BLaER1 (cell line): ENCODE measurements at regions not wholly inside any gene's neighbourhood (a gene's known extent, or its start where the extent isn't known, plus 50 kb on each side); places are given as distances from the start of the nearest gene placed in this dataset.

Experiments
- H3K27ac ChIP-seq: shearing (Covaris generic); formaldehyde crosslinking; 2 replicates; pipeline ENCODE4 v1.8.1; 2022
- H3K27me3 ChIP-seq: shearing (Covaris generic); formaldehyde crosslinking; 2 replicates; pipeline ENCODE4 v1.8.1; 2022
- H3K36me3 ChIP-seq: shearing (Covaris generic); formaldehyde crosslinking; 2 replicates; pipeline ENCODE4 v1.8.1; 2022
- H3K4me1 ChIP-seq: shearing (Covaris generic); formaldehyde crosslinking; 2 replicates; pipeline ENCODE4 v1.8.1; 2022
- H3K4me2 ChIP-seq: shearing (Covaris generic); formaldehyde crosslinking; 2 replicates; pipeline ENCODE4 v1.8.1; 2022
- H3K4me3 ChIP-seq: shearing (Covaris generic); formaldehyde crosslinking; 2 replicates; pipeline ENCODE4 v1.8.1; 2022
- H3K9ac ChIP-seq: shearing (Covaris generic); formaldehyde crosslinking; 2 replicates; pipeline ENCODE4 v1.8.1; 2022
- H3K9me3 ChIP-seq: shearing (Covaris generic); formaldehyde crosslinking; 2 replicates; pipeline ENCODE4 v1.8.1; 2022
- H4K20me1 ChIP-seq: shearing (Covaris generic); formaldehyde crosslinking; 2 replicates; pipeline ENCODE4 v1.8.1; 2022
- Cebpa-rat ChIP-seq: shearing (Covaris generic); IDR thresholded peaks from 2 replicates; pipeline ENCODE4 v1.8.1; 2022

GRCh38 chr5:142421228-142421617, 96.4 kb upstream of the SPRY4 start:
- Histone ChIP-seq H3K27me3 (no peaks in the 10 kb centered on the region), H3K9me3 (peaks cover 14% of the 10 kb centered on the region), H3K36me3 (no peaks in the 10 kb centered on the region), H3K4me2 (peak overlapping the region; percentile 70), H3K27ac (peak overlapping the region; percentile 56), H3K4me1 (peaks cover 64% of the 10 kb centered on the region), H3K9ac (no peak overlapping the region), H4K20me1 (no peaks in the 10 kb centered on the region), H3K4me3 (no peak overlapping the region)
- TF ChIP-seq Cebpa-rat: no peak

GRCh38 chr5:142420561-142421227, 95.9 kb upstream of the SPRY4 start:
- peak overlapping the region; percentile 70 for H3K4me2 ChIP-seq
- TF ChIP-seq Cebpa-rat: no peak
- H4K20me1 ChIP-seq: no peaks in the 10 kb centered on the region

GRCh38 chr5:142412581-142412980, 87.8 kb upstream of the SPRY4 start:
- no peaks in the 10 kb centered on the region for H3K27me3 ChIP-seq
- no peak overlapping the region for H3K27ac ChIP-seq
- H3K4me1 ChIP-seq: peaks cover 33% of the 10 kb centered on the region
- no peak for TF ChIP-seq Cebpa-rat
- no peaks in the 10 kb centered on the region for H3K36me3 ChIP-seq
- no peak overlapping the region for H3K4me3 ChIP-seq
- no peaks in the 10 kb centered on the region for H4K20me1 ChIP-seq
- no peaks in the 10 kb centered on the region for H3K9me3 ChIP-seq
- no peak overlapping the region for H3K9ac ChIP-seq
- H3K4me2 ChIP-seq: peak overlapping the region; percentile 36; the same call in 1 of the 2 replicates

More at GRCh38 chr5:142420561-142421227, 95.9 kb upstream of the SPRY4 start:
- H3K36me3 ChIP-seq: no peaks in the 10 kb centered on the region
- peaks cover 14% of the 10 kb centered on the region for H3K9me3 ChIP-seq
- H3K27ac ChIP-seq: peak overlapping the region; percentile 72
- no peak overlapping the region for H3K4me3 ChIP-seq
- no peaks in the 10 kb centered on the region for H3K27me3 ChIP-seq
- H3K4me1 ChIP-seq: peaks cover 59% of the 10 kb centered on the region
- no peak overlapping the region for H3K9ac ChIP-seq

DNA sequence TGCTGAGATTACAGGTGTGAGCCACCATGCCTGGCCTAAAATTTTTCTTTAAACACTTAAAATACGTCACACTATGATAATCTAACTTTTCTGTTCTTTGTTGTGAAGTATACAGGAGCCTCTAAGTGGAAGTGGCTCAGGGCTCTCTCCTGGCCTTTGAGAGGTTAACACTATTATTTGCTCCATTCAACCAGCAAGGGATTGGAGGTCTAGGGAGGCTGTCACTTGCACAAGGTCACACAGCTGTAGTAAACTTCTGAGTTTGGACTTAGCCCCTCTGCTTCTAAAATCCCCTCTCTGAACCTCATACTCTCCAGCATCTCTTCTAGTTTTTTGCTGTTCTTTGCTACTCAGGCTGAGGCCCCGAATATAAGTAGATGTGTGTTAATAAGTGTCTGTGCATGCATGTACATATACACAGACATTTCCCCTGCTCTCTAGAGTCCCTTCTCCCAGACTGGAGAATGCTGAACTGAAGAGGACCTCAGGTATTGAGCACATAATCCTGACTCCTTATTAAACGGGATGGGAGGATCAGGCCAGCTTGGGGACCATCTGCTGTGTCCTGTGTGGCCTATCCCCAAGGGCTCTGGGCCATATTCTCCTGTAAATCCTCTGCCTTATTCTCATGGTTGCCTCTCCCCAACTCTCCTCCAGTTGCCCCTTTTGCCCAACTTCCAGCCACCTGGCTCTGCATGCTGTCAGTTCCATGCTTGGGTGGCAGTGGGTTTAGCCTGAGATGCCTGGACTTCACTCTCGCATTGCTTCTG, 87.0 kb upstream of the SPRY4 start:
- Histone ChIP-seq H3K9me3 (no peaks in the 10 kb centered on the region), H4K20me1 (no peaks in the 10 kb centered on the region), H3K4me1 (peaks cover 33% of the 10 kb centered on the region), H3K9ac (no peak overlapping the region), H3K4me2 (peak overlapping the region; percentile 36; the same call in 1 of the 2 replicates), H3K36me3 (no peaks in the 10 kb centered on the region), H3K27ac (no peak overlapping the region), H3K27me3 (no peaks in the 10 kb centered on the region), H3K4me3 (no peak overlapping the region)
- TF ChIP-seq Cebpa-rat: no peak

- peaks cover 33% of the 10 kb centered on the region for H3K4me1 ChIP-seq
- H3K4me2 ChIP-seq: no peak overlapping the region
- no peaks in the 10 kb centered on the region for H3K36me3 ChIP-seq
- H3K9me3 ChIP-seq: no peaks in the 10 kb centered on the region
- TF ChIP-seq Cebpa-rat: no peak
- H3K4me3 ChIP-seq: no peak overlapping the region
- H4K20me1 ChIP-seq: no peaks in the 10 kb centered on the region
- no peak overlapping the region for H3K27ac ChIP-seq
- H3K9ac ChIP-seq: no peak overlapping the region
- H3K27me3 ChIP-seq: no peaks in the 10 kb centered on the region
These were observed 86.3 kb upstream of the SPRY4 start for GRCh38 chr5:142411103-142411502.

- no peak for TF ChIP-seq Cebpa-rat
- Histone ChIP-seq H3K4me3 (no peak overlapping the region), H3K36me3 (no peaks in the 10 kb centered on the region), H3K9me3 (no peaks in the 10 kb centered on the region), H4K20me1 (no peaks in the 10 kb centered on the region), H3K27ac (no peak overlapping the region), H3K4me1 (peaks cover 40% of the 10 kb centered on the region), H3K4me2 (peak overlapping the region; percentile 60), H3K9ac (no peak overlapping the region), H3K27me3 (no peaks in the 10 kb centered on the region)
These were observed 84.2 kb upstream of the SPRY4 start for GRCh38 chr5:142408981-142409481.

DNA sequence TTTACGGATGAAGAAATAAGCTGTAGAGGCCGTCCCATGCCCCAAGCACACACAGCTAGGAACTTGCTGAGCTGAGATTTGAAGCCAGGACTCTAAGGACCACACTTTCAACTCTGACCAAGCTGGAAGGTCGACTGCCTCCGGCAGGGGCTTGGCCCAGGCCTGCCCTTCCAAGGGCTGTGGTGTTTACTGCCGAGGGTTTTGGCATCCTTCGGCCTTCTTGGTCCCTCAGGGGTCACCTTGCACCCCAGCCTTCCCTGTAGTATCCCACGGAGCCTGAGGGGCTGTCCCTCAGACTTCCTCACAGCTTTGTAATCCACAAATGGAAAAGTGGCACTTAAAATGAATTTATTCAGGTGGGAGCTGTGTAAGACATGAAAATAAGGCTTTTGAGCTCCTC, 83.7 kb upstream of the SPRY4 start:
- Histone ChIP-seq H3K27me3 (no peaks in the 10 kb centered on the region), H4K20me1 (no peaks in the 10 kb centered on the region), H3K4me2 (peak overlapping the region; percentile 60), H3K9me3 (no peaks in the 10 kb centered on the region), H3K4me1 (peaks cover 45% of the 10 kb centered on the region), H3K4me3 (no peak overlapping the region), H3K27ac (no peak overlapping the region), H3K36me3 (no peaks in the 10 kb centered on the region), H3K9ac (no peak overlapping the region)
- TF ChIP-seq Cebpa-rat: no peak

GRCh38 chr5:142405814-142406395, 81.1 kb upstream of the SPRY4 start:
- H3K9ac ChIP-seq: no peak overlapping the region
- no peaks in the 10 kb centered on the region for H4K20me1 ChIP-seq
- TF ChIP-seq Cebpa-rat: no peak
- no peaks in the 10 kb centered on the region for H3K9me3 ChIP-seq
- no peak overlapping the region for H3K27ac ChIP-seq
- no peaks in the 10 kb centered on the region for H3K36me3 ChIP-seq
- no peak overlapping the region for H3K4me3 ChIP-seq
- no peak overlapping the region for H3K4me2 ChIP-seq
- H3K4me1 ChIP-seq: peaks cover 52% of the 10 kb centered on the region
- no peaks in the 10 kb centered on the region for H3K27me3 ChIP-seq

- no peak overlapping the region for H3K9ac ChIP-seq
- H3K4me2 ChIP-seq: no peak overlapping the region
- H3K4me1 ChIP-seq: peaks cover 60% of the 10 kb centered on the region
- no peak for TF ChIP-seq Cebpa-rat
- H4K20me1 ChIP-seq: no peaks in the 10 kb centered on the region
- no peaks in the 10 kb centered on the region for H3K9me3 ChIP-seq
- no peaks in the 10 kb centered on the region for H3K36me3 ChIP-seq
- H3K4me3 ChIP-seq: no peak overlapping the region
- no peak overlapping the region for H3K27ac ChIP-seq
- no peaks in the 10 kb centered on the region for H3K27me3 ChIP-seq
These were observed 80.2 kb upstream of the SPRY4 start for GRCh38 chr5:142405023-142405422.

DNA sequence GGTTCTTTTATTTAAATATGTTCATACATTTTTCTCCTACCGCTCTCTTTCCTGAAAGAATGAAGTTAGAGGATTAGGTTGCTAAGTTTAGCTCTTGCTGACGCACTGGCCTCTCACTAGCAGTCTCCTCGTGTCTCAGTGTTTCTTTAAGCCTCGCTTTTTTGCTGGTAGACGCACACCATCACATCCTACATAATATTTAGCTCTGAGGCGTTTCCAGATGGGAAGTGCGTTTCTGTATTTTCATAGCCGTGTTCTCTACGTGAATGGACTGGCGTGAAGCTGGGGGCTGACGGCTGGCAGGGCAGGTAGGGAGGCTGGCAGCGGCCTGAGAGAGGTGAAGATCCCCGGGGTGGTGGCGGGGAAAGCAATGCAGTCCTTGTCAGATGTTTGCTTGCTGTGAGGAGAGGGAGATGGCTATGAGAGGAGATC, 79.2 kb upstream of the SPRY4 start:
- no peaks in the 10 kb centered on the region for H3K9me3 ChIP-seq
- H3K27me3 ChIP-seq: no peaks in the 10 kb centered on the region
- peak overlapping the region; percentile 66 for H3K4me2 ChIP-seq
- no peak overlapping the region for H3K4me3 ChIP-seq
- no peak overlapping the region for H3K9ac ChIP-seq
- H3K4me1 ChIP-seq: peaks cover 54% of the 10 kb centered on the region
- no peak for TF ChIP-seq Cebpa-rat
- no peaks in the 10 kb centered on the region for H3K36me3 ChIP-seq
- no peaks in the 10 kb centered on the region for H4K20me1 ChIP-seq
- no peak overlapping the region for H3K27ac ChIP-seq
